Gastrocnemius medialis (tissue), 4 donors: ENCODE measurements at regions not wholly inside any gene's neighbourhood (a gene's known extent, or its start where the extent isn't known, plus 50 kb on each side); places are given as distances from the start of the nearest gene placed in this dataset.

Source experiments
- ATAC-seq, 2 donors: fragments of 150-250 bp; one replicate each; pipeline ENCODE4 v1.9.1; 2016
- DNase-seq, 2 donors: peaks; one replicate each; pipeline ENCODE4 v3.0.0-alpha.2; 2019
- H3K27ac ChIP-seq, 4 donors: fragments of 200-600 bp; sonication (generic); 1 replicate in 1 of 4; 2 replicates in 3 of 4; pipeline ENCODE4 v1.5.1; 2016 to 2018; ENCODE audit warnings: mild to moderate bottlenecking in 2 of 4, moderate library complexity in 1 of 4
- H3K27me3 ChIP-seq, 3 donors: fragments of 200-600 bp; sonication (generic) in 2 of 3; 1 replicate in 1 of 3; 2 replicates in 2 of 3; pipeline versions ENCODE4 v1.5.1 to v1.6.0; 2016 to 2019; ENCODE audit warnings: mild to moderate bottlenecking in 1 of 3, moderate library complexity in 1 of 3
- H3K36me3 ChIP-seq, 2 donors: fragments of 200-600 bp; sonication (generic) in 1 of 2; one replicate each; pipeline ENCODE4 v1.5.1; 2017 to 2018
- H3K4me1 ChIP-seq, 2 donors: fragments of 200-600 bp; sonication (generic) in 1 of 2; one replicate each; pipeline ENCODE4 v1.5.1; 2016 to 2017; ENCODE audit warnings: mild to moderate bottlenecking in 2 of 2
- H3K4me3 ChIP-seq, 4 donors: fragments of 200-600 bp; sonication (generic) in 3 of 4; 1 replicate in 1 of 4; 2 replicates in 3 of 4; pipeline ENCODE4 v1.5.1; 2016 to 2019; ENCODE audit warnings: mild to moderate bottlenecking in 2 of 4
- H3K9me3 ChIP-seq, 3 donors: fragments of 200-600 bp; sonication (generic) in 2 of 3; 1 replicate in 1 of 3; 2 replicates in 2 of 3; pipeline ENCODE4 v1.5.1; 2016 to 2019
- CTCF ChIP-seq, 5 experiments: fragments of 450-650 bp in 3 of 5; fragments of 200-600 bp in 2 of 5; sonication (generic) in 2 of 5; IDR thresholded peaks in 4 of 5; conservative IDR thresholded peaks in 1 of 5; 1 replicate in 4 of 5; 2 replicates in 1 of 5; pipeline ENCODE4 v1.5.1; 2016 to 2019; ENCODE audit warnings: antibody characterized with exemption in 5 of 5, mild to moderate bottlenecking in 3 of 5, moderate library complexity in 3 of 5
- POLR2A ChIP-seq, 2 donors: fragments of 450-650 bp; IDR thresholded peaks; one replicate each; pipeline ENCODE4 v1.6.1; 2017; ENCODE audit warnings: antibody characterized with exemption in 2 of 2, mild to moderate bottlenecking in 2 of 2, moderate library complexity in 2 of 2
- in situ Hi-C, 4 donors: fragments of 200-750 bp; cut with MboI; loops; one replicate each; pipeline versions ENCODE4 v1.15.0 to v1.8.0; 2017; ENCODE audit warnings: low sequenced_read_pairs in 4 of 4
- intact Hi-C: fragments of 100-400 bp; cut with DNase I; formaldehyde crosslinking; loops from one replicate; pipeline ENCODE4 v1.15.1; 2023; ENCODE audit warnings: low total_unique reads

GRCh38 chr3:189568961-189569360, 62.2 kb upstream of the TP63 start:
- intact Hi-C loops (no loop called here), in situ Hi-C loops (no loop called here)
- ATAC-seq (no peak), DNase-seq (no peak)
- Histone ChIP-seq H3K4me3 (no peak overlapping the region), H3K27me3 (no peaks in the 10 kb centered on the region), H3K27ac (no peak overlapping the region), H3K9me3 (no peaks in the 10 kb centered on the region), H3K36me3 (no peaks in the 10 kb centered on the region), H3K4me1 (no peaks in the 10 kb centered on the region)
- TF ChIP-seq CTCF (IDR thresholded peaks at IDR 0.05 in 4 of 5, conservative IDR thresholded peaks at IDR 0.05 in 1 of 5): no peak
- no peak for TF ChIP-seq POLR2A (IDR thresholded peaks at IDR 0.05)

GRCh38 chr3:189569473-189569872, 61.7 kb upstream of the TP63 start:
- Histone ChIP-seq H3K36me3 (no peaks in the 10 kb centered on the region), H3K27ac (no peak overlapping the region), H3K27me3 (no peaks in the 10 kb centered on the region), H3K4me3 (no peak overlapping the region), H3K4me1 (no peaks in the 10 kb centered on the region), H3K9me3 (no peaks in the 10 kb centered on the region)
- intact Hi-C loops (no loop called here), in situ Hi-C loops (no loop called here)
- no peak for TF ChIP-seq POLR2A (IDR thresholded peaks at IDR 0.05)
- no peak for TF ChIP-seq CTCF (IDR thresholded peaks at IDR 0.05 in 4 of 5, conservative IDR thresholded peaks at IDR 0.05 in 1 of 5)
- no peak for DNase-seq
- ATAC-seq: no peak

GRCh38 chr3:189570916-189571315, 60.3 kb upstream of the TP63 start:
- ATAC-seq (no peak), DNase-seq (no peak)
- H3K27me3 ChIP-seq: no peaks in the 10 kb centered on the region
- H3K27ac ChIP-seq: no peak overlapping the region
- H3K4me1 ChIP-seq: no peaks in the 10 kb centered on the region
- no peak for TF ChIP-seq CTCF (IDR thresholded peaks at IDR 0.05 in 4 of 5, conservative IDR thresholded peaks at IDR 0.05 in 1 of 5)
- no peak for TF ChIP-seq POLR2A (IDR thresholded peaks at IDR 0.05)
- intact Hi-C loops: no loop called here
- no peaks in the 10 kb centered on the region for H3K36me3 ChIP-seq
- no peak overlapping the region for H3K4me3 ChIP-seq
- in situ Hi-C loops: no loop called here
- H3K9me3 ChIP-seq: no peaks in the 10 kb centered on the region

GRCh38 chr3:189572249-189572648, 58.9 kb upstream of the TP63 start:
- no peak for TF ChIP-seq POLR2A (IDR thresholded peaks at IDR 0.05)
- TF ChIP-seq CTCF (IDR thresholded peaks at IDR 0.05 in 4 of 5, conservative IDR thresholded peaks at IDR 0.05 in 1 of 5): no peak
- no peaks in the 10 kb centered on the region for H3K4me1 ChIP-seq
- H3K27me3 ChIP-seq: no peaks in the 10 kb centered on the region
- in situ Hi-C loops (no loop called here), intact Hi-C loops (no loop called here)
- no peaks in the 10 kb centered on the region for H3K36me3 ChIP-seq
- ATAC-seq: no peak
- no peak for DNase-seq
- H3K27ac ChIP-seq: no peak overlapping the region
- no peaks in the 10 kb centered on the region for H3K9me3 ChIP-seq
- H3K4me3 ChIP-seq: no peak overlapping the region

GRCh38 chr3:189573004-189573403, 58.2 kb upstream of the TP63 start:
- no peaks in the 10 kb centered on the region for H3K36me3 ChIP-seq
- no peak overlapping the region for H3K4me3 ChIP-seq
- H3K27ac ChIP-seq: no peak overlapping the region
- in situ Hi-C loops: no loop called here
- ATAC-seq (no peak), DNase-seq (no peak)
- TF ChIP-seq POLR2A (IDR thresholded peaks at IDR 0.05) (no peak), CTCF (IDR thresholded peaks at IDR 0.05 in 4 of 5, conservative IDR thresholded peaks at IDR 0.05 in 1 of 5) (no peak)
- intact Hi-C loops: no loop called here
- no peaks in the 10 kb centered on the region for H3K4me1 ChIP-seq
- no peaks in the 10 kb centered on the region for H3K9me3 ChIP-seq
- H3K27me3 ChIP-seq: no peaks in the 10 kb centered on the region
